ENCODE measurements at regions not wholly inside any gene's neighbourhood (a gene's known extent, or its start where the extent isn't known, plus 50 kb on each side); places are given as distances from the start of the nearest gene placed in this dataset.
"Not testable (repeated sequence)": the region's sequence is repeated elsewhere in the genome, so short reads cannot be mapped to it uniquely, and the experiment has no call there.

GRCh38 chr2:221997100-221997499 lies 301.7 kb downstream of the PAX3 start:
- no peak for DNase-seq

- DNase-seq = no peak
These were observed 303.9 kb downstream of the PAX3 start for GRCh38 chr2:221994926-221995325.

GRCh38 chr2:221984376-221984775 lies 314.4 kb downstream of the PAX3 start:
- DNase-seq = not testable (repeated sequence)

- DNase-seq = no peak
These were observed 316.8 kb downstream of the PAX3 start for GRCh38 chr2:221981912-221982470.

GRCh38 chr2:221975151-221975550 lies 323.6 kb downstream of the PAX3 start:
- no peak for DNase-seq

DNA sequence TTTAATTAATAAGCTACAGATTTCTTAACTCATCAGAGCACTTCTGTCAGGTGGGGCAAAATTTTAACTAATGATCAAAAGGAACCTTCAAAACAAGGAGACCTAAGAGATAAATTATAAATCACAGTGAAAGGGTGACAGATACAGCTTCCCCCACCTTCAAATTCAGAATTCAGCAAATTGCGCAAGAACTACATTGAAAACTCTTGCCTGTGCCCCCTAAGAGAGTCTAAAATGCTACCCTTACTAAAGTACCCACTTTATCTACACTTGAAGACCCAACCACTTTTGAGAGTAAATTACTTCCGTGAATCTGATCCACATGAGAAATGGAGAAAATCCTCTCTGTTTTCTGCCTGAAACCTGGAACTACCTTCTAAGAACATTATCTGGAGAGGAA lies 324.9 kb downstream of the PAX3 start:
- no peak for DNase-seq

- DNase-seq = no peak
These were observed 325.3 kb downstream of the PAX3 start for GRCh38 chr2:221973502-221973901.

- no peak for DNase-seq
These were observed 325.9 kb downstream of the PAX3 start for GRCh38 chr2:221972813-221973478.

- DNase-seq = no peak
These were observed 328.4 kb downstream of the PAX3 start for GRCh38 chr2:221970389-221970788.

GRCh38 chr2:221969830-221970144 lies 329.0 kb downstream of the PAX3 start:
- no peak for DNase-seq

GRCh38 chr2:221969087-221969829 lies 329.5 kb downstream of the PAX3 start:
- peak; percentile 59 for DNase-seq

GRCh38 chr2:221962186-221962585 lies 336.6 kb downstream of the PAX3 start:
- DNase-seq = no peak

DNA sequence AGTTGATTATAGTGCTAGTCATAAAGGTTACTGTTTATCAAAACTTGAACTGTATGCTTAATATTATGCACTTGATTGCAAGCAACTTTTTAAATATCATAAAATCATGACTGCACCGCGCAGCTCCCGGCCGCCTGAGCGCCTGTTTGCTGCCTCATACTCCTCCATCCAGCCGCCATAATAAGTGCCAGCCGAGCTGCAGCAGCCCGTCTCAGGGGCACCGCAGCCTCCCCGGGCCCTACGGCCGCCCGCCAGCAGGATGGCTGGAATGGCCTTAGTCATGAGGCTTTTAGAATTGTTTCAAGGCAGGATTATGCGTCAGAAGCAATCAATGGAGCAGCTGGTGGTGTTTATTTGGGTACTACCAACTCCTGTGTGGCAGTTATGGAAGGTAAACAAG lies 337.2 kb downstream of the PAX3 start:
- no peak for DNase-seq

DNA sequence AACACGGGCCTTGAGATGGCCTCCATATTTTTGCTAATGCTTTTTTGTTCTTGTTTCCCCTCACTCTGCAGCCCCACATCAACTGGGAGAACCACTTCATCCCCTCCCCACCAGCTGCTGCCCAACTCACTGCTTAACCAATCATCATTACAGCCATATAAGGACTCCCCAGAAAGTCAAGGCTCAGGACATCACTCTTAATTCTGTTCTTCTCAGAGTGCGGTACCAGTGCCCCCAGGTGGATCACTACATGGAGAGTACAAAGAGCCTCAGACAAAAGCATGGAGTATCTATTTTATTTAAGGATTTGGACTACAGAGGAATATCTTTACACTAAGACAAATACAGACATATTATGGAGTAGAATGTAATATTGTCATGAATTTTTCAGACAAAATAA lies 340.6 kb downstream of the PAX3 start:
- no peak for DNase-seq

DNA sequence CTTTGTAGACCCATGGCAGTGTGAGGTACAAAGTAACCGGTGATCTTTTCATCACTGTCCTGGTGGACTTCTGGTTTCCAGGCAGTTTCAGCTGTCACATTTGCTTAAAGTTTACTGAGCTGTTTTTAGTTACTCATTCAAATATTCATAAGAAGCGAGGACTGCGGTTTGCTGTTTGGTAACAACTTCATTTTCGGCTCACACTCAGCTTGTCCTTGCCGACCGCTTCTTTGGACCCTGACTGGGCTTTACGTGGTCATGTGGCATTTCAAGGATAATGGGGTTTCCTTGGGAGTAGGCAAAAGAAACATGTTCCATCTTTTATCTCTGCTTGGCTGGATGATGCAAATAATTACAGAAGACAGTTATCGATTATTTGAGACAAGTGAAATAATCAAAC lies 350.7 kb downstream of the PAX3 start:
- DNase-seq = no peak

DNA sequence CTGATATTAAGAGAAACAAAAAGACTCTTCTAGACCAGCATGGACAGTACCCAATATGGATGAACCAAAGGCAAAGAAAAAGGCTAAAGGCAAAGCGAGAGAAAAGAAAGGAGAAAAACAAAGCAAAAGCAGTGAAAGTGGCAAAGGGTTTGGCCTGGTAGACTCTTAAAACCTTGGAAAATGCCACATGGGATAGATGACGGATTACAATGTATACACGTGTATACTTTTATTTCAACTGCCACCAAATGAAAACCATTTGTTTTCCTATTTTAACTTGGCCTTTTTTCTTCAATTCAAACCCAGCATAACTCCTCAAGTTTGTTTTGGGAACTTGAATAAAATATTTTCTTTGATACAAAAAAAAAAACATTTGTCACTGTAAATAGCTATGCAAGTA lies 354.3 kb downstream of the PAX3 start:
- DNase-seq = not testable (repeated sequence)

GRCh38 chr2:221943076-221943810 lies 355.6 kb downstream of the PAX3 start:
- no peak for DNase-seq

DNA sequence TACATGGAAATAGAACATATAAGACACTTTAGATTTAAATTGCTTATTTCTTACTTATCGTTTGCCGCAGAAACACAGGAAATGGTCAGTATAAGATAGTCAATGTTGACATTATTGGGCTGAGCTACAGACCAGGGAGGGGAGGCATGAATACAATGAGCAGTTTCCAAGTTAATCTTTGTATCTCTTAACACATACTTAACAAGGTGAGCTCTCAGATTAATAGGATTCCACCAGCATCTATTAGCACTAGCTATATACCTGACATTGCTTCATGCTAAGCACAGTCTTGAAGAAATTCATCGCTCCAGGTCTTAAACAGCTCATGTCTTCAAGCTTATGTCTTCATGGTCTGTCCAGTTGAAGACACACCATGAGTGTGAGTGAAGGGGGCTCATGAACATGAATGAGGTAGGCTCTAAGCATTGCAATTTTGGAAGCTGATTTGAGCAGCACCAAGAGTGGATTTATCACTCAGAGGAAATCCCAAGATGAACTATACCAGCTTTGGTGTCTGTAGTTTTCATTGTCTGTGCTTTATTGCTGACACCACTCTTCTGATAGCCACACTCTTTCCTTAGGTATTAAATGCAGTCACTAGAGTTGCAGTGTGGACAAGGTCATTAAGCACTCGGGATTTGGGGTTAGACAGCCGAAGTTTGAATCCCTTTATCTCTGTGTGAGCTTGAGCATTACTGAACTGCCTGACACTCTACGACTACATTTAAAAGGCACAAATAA lies 359.3 kb upstream of the EPHA4 start:
- no peak for DNase-seq

- DNase-seq = no peak
These were observed 357.2 kb upstream of the EPHA4 start for GRCh38 chr2:221929259-221929658.

DNA sequence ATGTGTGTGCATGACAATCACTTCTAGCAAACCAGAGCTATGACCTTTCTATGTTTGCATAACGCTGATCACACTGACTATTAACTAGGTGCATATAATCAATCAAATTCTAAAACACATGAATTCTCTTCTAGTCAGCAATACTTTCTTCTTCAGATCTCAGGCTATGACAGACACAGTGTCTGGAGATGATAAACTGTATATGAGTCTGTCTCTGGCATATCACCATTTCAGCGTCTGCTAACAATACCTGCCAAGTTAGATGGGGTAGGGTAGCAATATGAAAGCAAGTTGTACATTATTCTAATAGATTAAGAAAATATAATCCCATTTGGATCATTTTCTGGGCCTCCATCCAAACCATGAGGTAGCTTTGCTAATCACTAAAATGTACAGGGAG lies 354.2 kb upstream of the EPHA4 start:
- no peak for DNase-seq

- DNase-seq = no peak
These were observed 352.5 kb upstream of the EPHA4 start for GRCh38 chr2:221924576-221924975.

DNA sequence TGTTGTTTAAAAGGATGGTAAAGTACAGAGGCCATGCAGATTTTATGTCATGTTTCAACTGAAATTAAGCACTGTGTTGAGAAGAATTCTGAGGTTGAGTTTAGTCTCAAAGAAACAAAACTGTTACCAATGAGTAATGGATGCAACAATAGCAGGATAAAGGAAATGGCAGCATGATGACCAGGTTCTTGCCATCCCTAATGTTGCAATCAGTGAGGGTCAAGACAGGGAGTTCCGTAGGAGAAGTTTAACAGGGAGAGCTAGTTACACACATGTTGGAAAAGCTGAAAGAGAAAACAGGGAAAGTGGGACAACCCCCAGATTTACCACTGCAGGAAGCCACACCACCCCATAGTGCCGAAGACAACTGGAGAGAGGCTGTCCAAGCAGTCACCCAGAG lies 343.8 kb upstream of the EPHA4 start:
- no peak for DNase-seq

GRCh38 chr2:221914334-221914880 lies 342.3 kb upstream of the EPHA4 start:
- DNase-seq = no peak

All from NCI-H1436 (cell line).